ENCODE measurements at regions not wholly inside any gene's neighbourhood (a gene's known extent, or its start where the extent isn't known, plus 50 kb on each side); places are given as distances from the start of the nearest gene placed in this dataset.
"Not testable (repeated sequence)": the region's sequence is repeated elsewhere in the genome, so short reads cannot be mapped to it uniquely, and the experiment has no call there.

GRCh38 chr5:122209601-122210000 lies 80.3 kb downstream of the ZNF474 start:
- H3K36me3 ChIP-seq; H3K4me1 ChIP-seq; DNase-seq; H3K27me3 ChIP-seq; H3K4me3 ChIP-seq; intact Hi-C loops (cut with DNase I); H3K9me3 ChIP-seq; ATAC-seq; H3K27ac ChIP-seq: not testable (repeated sequence)
- WGBS, 2 donors, result 77 to 100% methylated on average over 1 of the region's 1 CpG

- Histone ChIP-seq H3K36me3 (no peaks in the 10 kb centered on the region), H3K4me3 (no peak overlapping the region), H3K27ac (no peak overlapping the region), H3K9me3 (peaks cover 0 to 8% (median 0%) of the 10 kb centered on the region in 11 donors), H3K27me3 (no peaks in the 10 kb centered on the region), H3K4me1 (peaks cover 0 to 6% (median 0%) of the 10 kb centered on the region in 9 donors)
- ATAC-seq (no peak), DNase-seq (no peak)
- intact Hi-C loops (cut with DNase I), result no loop called here
- no peak for TF ChIP-seq CTCF (IDR thresholded peaks at IDR 0.05)
Observed at GRCh38 chr5:122218778-122219177, 89.4 kb downstream of the ZNF474 start.

DNA sequence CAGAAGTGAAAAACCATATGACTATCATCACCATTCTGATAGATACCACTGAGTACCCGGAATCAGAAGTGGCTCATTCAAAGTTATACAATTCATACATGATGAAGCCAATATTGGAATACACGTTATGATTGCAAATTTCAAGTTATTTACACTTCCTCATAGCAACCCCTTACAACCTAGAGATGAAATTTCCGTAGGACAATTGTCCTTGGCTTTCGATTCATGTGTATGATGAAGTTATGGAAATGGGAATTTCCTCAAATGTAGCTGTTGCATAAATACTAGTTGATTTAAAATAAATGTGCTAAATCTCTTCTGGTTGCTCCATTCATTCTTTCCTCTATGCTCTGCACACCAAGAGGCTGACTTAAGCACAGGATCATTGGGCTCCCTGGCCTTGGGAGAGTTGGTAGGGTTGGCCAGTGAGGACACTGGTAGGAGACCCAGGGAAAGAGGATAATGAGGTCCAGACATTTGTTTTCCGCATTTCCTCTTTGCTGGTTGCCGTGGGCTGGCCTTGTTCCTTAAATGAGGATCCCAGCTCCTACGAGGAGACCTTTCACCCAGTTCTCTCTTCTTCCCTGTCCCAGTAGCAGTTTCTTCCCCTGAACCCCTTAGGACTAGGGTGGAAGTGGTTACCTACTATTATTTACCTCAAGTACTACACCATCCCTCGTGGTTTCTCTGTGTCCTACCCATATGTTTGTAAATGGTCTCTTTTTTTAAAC lies 90.3 kb downstream of the ZNF474 start:
- WGBS, 2 donors, result 63 to 70% methylated on average over 8 of the region's 8 CpGs
- ATAC-seq (peak in 3 of 8 donors; percentile 24 to 44 (median 34)), DNase-seq (no peak)
- Histone ChIP-seq H3K9me3 (peaks cover 0 to 15% (median 0%) of the 10 kb centered on the region in 11 donors), H3K4me3 (no peak overlapping the region), H3K27me3 (no peaks in the 10 kb centered on the region), H3K36me3 (no peaks in the 10 kb centered on the region), H3K27ac (peak overlapping the region in 1 of 10 donors; percentile 21), H3K4me1 (peaks cover 0 to 6% (median 0%) of the 10 kb centered on the region in 9 donors)
- intact Hi-C loops (cut with DNase I), result no loop called here
- no peak for TF ChIP-seq CTCF (IDR thresholded peaks at IDR 0.05)

DNA sequence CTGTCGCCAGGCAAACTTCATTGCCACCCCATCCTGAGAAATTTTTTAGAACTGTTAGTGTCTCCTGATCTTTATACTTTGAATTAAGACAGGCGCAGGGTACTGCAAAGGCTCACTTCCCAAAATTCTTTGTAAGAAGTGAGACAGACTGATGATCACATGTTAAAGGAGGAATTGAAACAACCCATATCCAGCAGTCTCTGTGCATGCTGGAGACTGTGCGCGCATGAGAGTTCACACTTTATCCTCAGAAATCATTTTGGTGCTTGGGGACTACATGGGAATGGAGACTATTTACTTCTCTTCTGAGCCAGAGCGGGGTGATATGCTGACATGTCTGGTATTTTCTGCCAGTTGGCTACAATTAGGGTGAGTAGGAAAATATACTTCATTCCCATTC lies 91.2 kb downstream of the ZNF474 start:
- Histone ChIP-seq H3K4me3 (no peak overlapping the region), H3K36me3 (no peaks in the 10 kb centered on the region), H3K9me3 (peaks cover 0 to 24% (median 0%) of the 10 kb centered on the region in 11 donors), H3K27me3 (no peaks in the 10 kb centered on the region), H3K4me1 (peaks cover 0 to 6% (median 0%) of the 10 kb centered on the region in 9 donors), H3K27ac (peak overlapping the region in 1 of 10 donors; percentile 21)
- intact Hi-C loops (cut with DNase I), result no loop called here
- DNase-seq (peak in 1 of 2 donors; percentile 9), ATAC-seq (peak in 7 of 8 donors; percentile 42 to 87 (median 62))
- TF ChIP-seq CTCF (IDR thresholded peaks at IDR 0.05), result no peak
- 72 to 75% methylated on average over 5 of the region's 5 CpGs for WGBS, 2 donors

DNA sequence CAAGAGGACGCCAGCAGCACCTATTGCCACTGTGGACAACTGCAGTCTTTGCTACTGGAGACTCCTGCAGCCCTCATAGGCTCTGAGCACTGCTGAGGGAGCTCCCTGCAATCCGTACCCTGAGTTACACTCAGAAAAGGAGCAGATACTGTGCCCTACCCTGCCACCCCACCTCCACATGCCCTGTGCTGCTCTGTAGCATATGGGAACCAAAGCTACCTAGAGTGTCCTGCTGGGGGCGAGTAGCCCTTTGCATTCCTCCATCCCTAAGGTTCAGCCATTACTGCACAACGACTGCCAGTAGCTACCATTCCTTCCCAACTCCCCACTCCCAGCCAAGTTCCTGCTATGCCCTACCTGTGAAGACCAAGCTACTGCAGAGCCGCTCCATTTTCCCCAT lies 90.2 kb upstream of the SNCAIP start:
- H3K27ac ChIP-seq, result no peak overlapping the region
- WGBS, 2 donors, result 91 to 92% methylated on average over 5 of the region's 5 CpGs

More for the DNA sequence above, 90.2 kb upstream of the SNCAIP start:
- Histone ChIP-seq H3K4me3 (no peak overlapping the region), H3K9me3 (peaks cover 0 to 25% (median 0%) of the 10 kb centered on the region in 11 donors), H3K36me3 (no peaks in the 10 kb centered on the region), H3K4me1 (peaks cover 0 to 6% (median 0%) of the 10 kb centered on the region in 9 donors), H3K27me3 (no peaks in the 10 kb centered on the region)
- intact Hi-C loops (cut with DNase I), result no loop called here
- TF ChIP-seq CTCF (IDR thresholded peaks at IDR 0.05), result no peak
- DNase-seq (no peak), ATAC-seq (no peak)

Data from heart right ventricle (tissue), 16 donors.